Suprapubic skin (tissue), 3 donors: ENCODE measurements at regions not wholly inside any gene's neighbourhood (a gene's known extent, or its start where the extent isn't known, plus 50 kb on each side); places are given as distances from the start of the nearest gene placed in this dataset.

Source experiments
- POLR2AphosphoS5 ChIP-seq, 3 donors: sonication (generic); formaldehyde crosslinking; IDR thresholded peaks; one replicate each; pipeline ENCODE4 v1.6.1; 2017; ENCODE audit warnings: antibody characterized with exemption in 3 of 3
- TF ChIP-seq, protein P1 (sequence below), 2 donors: fragments of 200-600 bp in 1 of 2; fragments of 450-650 bp in 1 of 2; sonication (generic) in 1 of 2; IDR thresholded peaks; one replicate each; pipeline ENCODE4 v1.5.1; 2016 to 2019; ENCODE audit warnings: antibody characterized with exemption in 2 of 2, mild to moderate bottlenecking in 1 of 2, moderate library complexity in 1 of 2

DNA sequence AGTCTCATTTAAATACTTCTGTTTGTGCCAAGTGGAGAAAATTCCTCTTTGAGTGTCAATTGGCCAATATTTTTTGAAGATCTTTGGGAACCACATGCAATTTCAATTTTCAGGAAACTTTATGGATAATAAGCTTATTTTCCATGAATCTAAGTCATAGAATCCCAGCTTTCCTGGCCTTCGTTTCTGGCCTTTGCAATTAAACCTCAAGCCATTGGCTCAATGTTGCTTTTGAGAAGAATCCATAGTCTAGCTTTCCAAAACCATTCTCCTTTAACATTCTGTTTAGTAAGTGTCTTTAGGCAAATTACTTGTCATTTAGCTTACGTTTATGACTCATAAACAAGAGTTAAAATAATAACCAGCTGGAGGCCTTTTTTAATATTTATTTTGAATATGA is 145.0 kb upstream of the FTMT start:
- TF ChIP-seq POLR2AphosphoS5 (IDR thresholded peaks at IDR 0.05), result no peak
- TF ChIP-seq, protein P1, sequence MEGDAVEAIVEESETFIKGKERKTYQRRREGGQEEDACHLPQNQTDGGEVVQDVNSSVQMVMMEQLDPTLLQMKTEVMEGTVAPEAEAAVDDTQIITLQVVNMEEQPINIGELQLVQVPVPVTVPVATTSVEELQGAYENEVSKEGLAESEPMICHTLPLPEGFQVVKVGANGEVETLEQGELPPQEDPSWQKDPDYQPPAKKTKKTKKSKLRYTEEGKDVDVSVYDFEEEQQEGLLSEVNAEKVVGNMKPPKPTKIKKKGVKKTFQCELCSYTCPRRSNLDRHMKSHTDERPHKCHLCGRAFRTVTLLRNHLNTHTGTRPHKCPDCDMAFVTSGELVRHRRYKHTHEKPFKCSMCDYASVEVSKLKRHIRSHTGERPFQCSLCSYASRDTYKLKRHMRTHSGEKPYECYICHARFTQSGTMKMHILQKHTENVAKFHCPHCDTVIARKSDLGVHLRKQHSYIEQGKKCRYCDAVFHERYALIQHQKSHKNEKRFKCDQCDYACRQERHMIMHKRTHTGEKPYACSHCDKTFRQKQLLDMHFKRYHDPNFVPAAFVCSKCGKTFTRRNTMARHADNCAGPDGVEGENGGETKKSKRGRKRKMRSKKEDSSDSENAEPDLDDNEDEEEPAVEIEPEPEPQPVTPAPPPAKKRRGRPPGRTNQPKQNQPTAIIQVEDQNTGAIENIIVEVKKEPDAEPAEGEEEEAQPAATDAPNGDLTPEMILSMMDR (IDR thresholded peaks at IDR 0.05), result no peak
